ENCODE measurements at regions not wholly inside any gene's neighbourhood (a gene's known extent, or its start where the extent isn't known, plus 50 kb on each side); places are given as distances from the start of the nearest gene placed in this dataset.

DNA sequence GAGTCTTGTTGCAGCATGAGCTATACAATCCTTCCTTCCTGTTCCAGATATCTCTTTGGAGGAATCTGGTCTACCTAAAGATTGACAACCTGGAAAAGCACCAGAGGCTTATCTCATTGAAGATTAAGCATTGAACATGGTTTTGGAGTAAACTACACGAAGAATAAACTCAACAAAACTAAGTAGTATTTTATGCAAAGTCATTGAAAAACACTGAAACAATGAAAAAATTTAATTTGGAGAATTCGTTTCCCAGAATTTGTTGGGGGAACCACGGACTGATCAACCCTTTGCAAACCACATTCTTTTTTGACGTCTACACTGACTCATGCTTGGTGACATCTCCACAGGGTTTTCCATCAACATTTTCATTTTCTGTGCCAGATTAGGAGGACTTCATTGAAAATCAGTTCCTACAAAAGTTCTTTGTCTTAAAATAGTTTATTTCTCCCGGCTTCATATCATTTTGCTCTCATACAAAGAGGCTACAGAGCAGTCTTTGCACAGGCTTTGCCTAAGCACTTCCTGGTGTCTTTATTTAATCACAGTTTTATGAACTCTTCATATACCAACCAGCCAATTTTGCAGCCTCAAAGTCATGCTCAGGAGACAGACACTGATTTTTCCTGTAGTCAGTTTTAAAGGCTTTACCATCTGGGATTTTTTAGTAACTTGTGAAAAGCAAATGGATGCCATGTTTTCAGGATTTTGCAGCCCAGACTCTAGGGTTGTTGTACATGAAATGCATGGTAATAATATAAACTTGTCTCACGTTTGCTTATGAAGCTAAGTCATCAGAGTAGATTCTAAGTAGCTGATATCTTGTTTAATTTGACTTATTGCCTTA lies 186.3 kb downstream of the C11orf91 start:
- no peak for ATAC-seq
- H3K4me1 ChIP-seq: no peaks in the 10 kb centered on the region
- WGBS, 3 donors: 74 to 82% (median 76%) methylated on average over 6 of the region's 6 CpGs
- no peaks in the 10 kb centered on the region for H3K9me3 ChIP-seq
- DNase-seq: no peak
- TF ChIP-seq, protein P1, sequence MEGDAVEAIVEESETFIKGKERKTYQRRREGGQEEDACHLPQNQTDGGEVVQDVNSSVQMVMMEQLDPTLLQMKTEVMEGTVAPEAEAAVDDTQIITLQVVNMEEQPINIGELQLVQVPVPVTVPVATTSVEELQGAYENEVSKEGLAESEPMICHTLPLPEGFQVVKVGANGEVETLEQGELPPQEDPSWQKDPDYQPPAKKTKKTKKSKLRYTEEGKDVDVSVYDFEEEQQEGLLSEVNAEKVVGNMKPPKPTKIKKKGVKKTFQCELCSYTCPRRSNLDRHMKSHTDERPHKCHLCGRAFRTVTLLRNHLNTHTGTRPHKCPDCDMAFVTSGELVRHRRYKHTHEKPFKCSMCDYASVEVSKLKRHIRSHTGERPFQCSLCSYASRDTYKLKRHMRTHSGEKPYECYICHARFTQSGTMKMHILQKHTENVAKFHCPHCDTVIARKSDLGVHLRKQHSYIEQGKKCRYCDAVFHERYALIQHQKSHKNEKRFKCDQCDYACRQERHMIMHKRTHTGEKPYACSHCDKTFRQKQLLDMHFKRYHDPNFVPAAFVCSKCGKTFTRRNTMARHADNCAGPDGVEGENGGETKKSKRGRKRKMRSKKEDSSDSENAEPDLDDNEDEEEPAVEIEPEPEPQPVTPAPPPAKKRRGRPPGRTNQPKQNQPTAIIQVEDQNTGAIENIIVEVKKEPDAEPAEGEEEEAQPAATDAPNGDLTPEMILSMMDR (IDR thresholded peaks at IDR 0.05): no peak
- no peak overlapping the region for H3K27ac ChIP-seq
- peaks cover 0 to 3% (median 0%) of the 10 kb centered on the region in 3 donors for H3K27me3 ChIP-seq (ENCODE audit: insufficient read depth in 3 of 3, low read length in 2 of 3)
- H3K4me3 ChIP-seq: no peak overlapping the region
- H3K36me3 ChIP-seq (ENCODE audit: insufficient read depth in 1 of 2, low read depth in 1 of 2): no peaks in the 10 kb centered on the region
- intact Hi-C loops (cut with DNase I): no loop called here

DNA sequence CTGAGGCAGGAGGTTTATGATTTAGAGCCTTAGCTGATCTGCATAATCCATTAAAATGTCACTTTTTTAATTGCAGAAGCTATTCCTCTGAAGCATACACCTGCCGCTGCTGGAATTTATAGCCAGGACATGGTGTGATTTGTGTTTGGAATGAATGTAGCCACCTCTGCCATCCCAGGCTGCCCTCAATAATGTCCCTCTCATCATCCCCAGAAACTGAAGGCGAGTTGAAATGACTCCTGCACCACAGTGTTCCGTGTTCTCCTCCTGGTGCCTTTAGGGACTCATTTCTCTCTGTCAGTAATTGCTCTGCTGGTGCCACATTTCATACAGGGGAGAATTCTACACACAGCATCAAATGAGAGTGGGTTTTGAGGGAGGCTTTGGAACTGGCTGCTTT lies 191.0 kb downstream of the C11orf91 start:
- ATAC-seq: no peak
- H3K9me3 ChIP-seq: no peaks in the 10 kb centered on the region
- H3K4me3 ChIP-seq: no peak overlapping the region
- H3K27me3 ChIP-seq (ENCODE audit: insufficient read depth in 3 of 3, low read length in 2 of 3): no peaks in the 10 kb centered on the region
- 57 to 64% (median 59%) methylated on average over 3 of the region's 3 CpGs for WGBS, 3 donors
- no peaks in the 10 kb centered on the region for H3K36me3 ChIP-seq (ENCODE audit: insufficient read depth in 1 of 2, low read depth in 1 of 2)
- H3K4me1 ChIP-seq: no peaks in the 10 kb centered on the region
- no peak for DNase-seq
- no peak overlapping the region for H3K27ac ChIP-seq
- TF ChIP-seq, protein P1 (IDR thresholded peaks at IDR 0.05): no peak
- intact Hi-C loops (cut with DNase I): no loop called here

DNA sequence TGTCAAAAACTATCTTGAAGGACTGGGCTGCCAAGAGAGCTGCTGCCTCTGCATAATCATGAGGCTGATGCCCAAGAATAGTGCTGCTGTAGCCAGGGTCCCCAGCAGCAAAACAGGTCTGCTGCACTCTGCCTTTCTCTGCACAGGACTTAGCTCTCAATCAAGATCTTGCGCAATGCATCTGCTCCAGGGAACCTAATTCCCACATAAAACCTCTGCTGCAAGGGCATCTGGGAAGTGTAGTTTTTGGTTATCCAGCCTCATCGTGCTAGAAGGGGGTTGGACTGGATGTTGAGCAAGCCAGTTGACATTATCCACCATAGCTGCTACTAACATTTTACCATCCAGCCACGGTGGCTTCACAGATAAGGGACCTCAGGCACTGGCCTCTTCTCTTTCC lies 192.7 kb downstream of the C11orf91 start:
- no peaks in the 10 kb centered on the region for H3K9me3 ChIP-seq
- 42 to 54% (median 53%) methylated on average over 3 of the region's 3 CpGs for WGBS, 3 donors
- ATAC-seq: no peak

DNA sequence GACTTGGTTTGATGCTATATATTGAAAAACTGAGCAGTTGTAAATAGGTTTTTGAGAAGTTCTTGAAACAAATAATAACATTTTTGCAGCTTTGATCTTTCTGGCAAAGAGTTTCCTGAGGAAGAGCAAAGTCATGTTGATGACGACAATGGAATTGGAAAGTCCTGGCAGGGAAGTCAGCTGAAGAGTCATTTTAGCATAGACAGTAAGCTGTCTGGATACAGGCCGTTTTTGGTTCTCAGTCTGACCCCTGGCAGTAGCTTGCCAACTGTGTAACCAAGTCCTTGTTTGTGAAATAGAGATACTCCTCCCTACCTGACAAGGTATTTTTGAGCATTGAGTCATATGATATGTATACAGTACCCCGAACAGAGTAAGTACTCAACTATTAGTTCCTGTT lies 193.3 kb downstream of the C11orf91 start:
- TF ChIP-seq, protein P1 (IDR thresholded peaks at IDR 0.05): no peak
- H3K9me3 ChIP-seq: no peaks in the 10 kb centered on the region
- H3K27ac ChIP-seq: no peak overlapping the region
- DNase-seq (no peak), ATAC-seq (no peak)
- H3K27me3 ChIP-seq (ENCODE audit: insufficient read depth in 3 of 3, low read length in 2 of 3): no peaks in the 10 kb centered on the region
- WGBS, 3 donors: 51 to 70% (median 57%) methylated on average over 3 of the region's 3 CpGs
- H3K36me3 ChIP-seq (ENCODE audit: insufficient read depth in 1 of 2, low read depth in 1 of 2): no peaks in the 10 kb centered on the region
- no peaks in the 10 kb centered on the region for H3K4me1 ChIP-seq
- intact Hi-C loops (cut with DNase I): no loop called here
- H3K4me3 ChIP-seq: no peak overlapping the region

More for the DNA sequence above, 192.7 kb downstream of the C11orf91 start:
- TF ChIP-seq, protein P1 (IDR thresholded peaks at IDR 0.05): no peak
- no peaks in the 10 kb centered on the region for H3K27me3 ChIP-seq (ENCODE audit: insufficient read depth in 3 of 3, low read length in 2 of 3)
- H3K27ac ChIP-seq: no peak overlapping the region
- H3K36me3 ChIP-seq (ENCODE audit: insufficient read depth in 1 of 2, low read depth in 1 of 2): no peaks in the 10 kb centered on the region
- no peak for DNase-seq
- no peaks in the 10 kb centered on the region for H3K4me1 ChIP-seq
- H3K4me3 ChIP-seq: no peak overlapping the region
- intact Hi-C loops (cut with DNase I): no loop called here

DNA sequence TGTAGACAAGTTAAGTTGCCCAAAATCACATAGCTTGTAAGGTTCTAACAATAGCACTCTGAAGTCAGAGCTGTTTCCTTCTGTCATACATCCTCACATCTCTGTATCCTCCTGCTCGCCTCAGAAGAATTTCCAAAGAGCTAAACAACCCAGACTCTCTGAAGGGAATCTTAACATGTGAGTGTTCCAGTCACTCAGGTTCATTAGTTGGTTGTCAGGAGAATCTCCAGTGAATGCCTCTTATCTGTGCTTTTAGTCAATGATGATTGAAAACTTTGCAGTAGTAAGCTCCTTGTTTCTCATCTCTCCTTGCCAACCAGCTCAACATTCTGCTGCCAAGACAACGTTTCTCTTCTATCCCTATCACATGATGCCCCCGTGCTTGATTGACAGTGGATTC lies 195.5 kb downstream of the C11orf91 start:
- DNase-seq: no peak
- H3K27ac ChIP-seq: no peak overlapping the region
- no peaks in the 10 kb centered on the region for H3K27me3 ChIP-seq (ENCODE audit: insufficient read depth in 3 of 3, low read length in 2 of 3)
- H3K9me3 ChIP-seq: no peaks in the 10 kb centered on the region
- H3K36me3 ChIP-seq (ENCODE audit: insufficient read depth in 1 of 2, low read depth in 1 of 2): no peaks in the 10 kb centered on the region
- no peak overlapping the region for H3K4me3 ChIP-seq
- no peaks in the 10 kb centered on the region for H3K4me1 ChIP-seq
- intact Hi-C loops (cut with DNase I): no loop called here
- no peak for ATAC-seq
- 59 to 69% (median 61%) methylated on average over 3 of the region's 3 CpGs for WGBS, 3 donors
- TF ChIP-seq, protein P1 (IDR thresholded peaks at IDR 0.05): no peak

Measured in psoas muscle (tissue), 7 donors.